OCI-LY7 (cell line): ENCODE measurements at regions not wholly inside any gene's neighbourhood (a gene's known extent, or its start where the extent isn't known, plus 50 kb on each side); places are given as distances from the start of the nearest gene placed in this dataset.

Source experiments
- BruUV-seq: library from RNA; stranded (reverse); fragments of 400-500 nt; replicated peaks from 2 replicates; lab custom pipeline; 2021; lab: Mats Ljungman, UMichigan
- CTCF ChIA-PET: fragments of 300-600 bp; sonication (Branson Sonifier 250); formaldehyde crosslinking; loops from one replicate; lab custom pipeline; 2022; ENCODE audit warnings: antibody characterized with exemption; ENCODE audit not compliant: unreplicated experiment; lab: Charles Lee
- POLR2A ChIA-PET: fragments of 300-600 bp; sonication (Branson Sonifier 250); formaldehyde crosslinking; loops from one replicate; lab custom pipeline; 2022; ENCODE audit warnings: antibody characterized with exemption; lab: Charles Lee
- DNase-seq: peaks from one replicate; pipeline ENCODE4 v3.0.0-alpha.2; 2015; ENCODE audit warnings: low spot score
- H2AFZ ChIP-seq: fragments of 200-600 bp; sonication (generic), shearing (Covaris generic); 2 replicates; pipeline ENCODE4 v1.6.1; 2014; ENCODE audit warnings: mild to moderate bottlenecking, antibody characterized with exemption, low read length, moderate library complexity
- H3K27ac ChIP-seq: fragments of 200-600 bp; sonication (generic); 2 replicates; pipeline ENCODE4 v1.5.1; 2014; ENCODE audit warnings: mixed run types, low read depth, mild to moderate bottlenecking, moderate library complexity, low read length, inconsistent platforms; ENCODE audit not compliant: poor library complexity, severe bottlenecking
- H3K36me3 ChIP-seq: fragments of 200-600 bp; sonication (generic); 2 replicates; pipeline ENCODE4 v1.6.1; 2014; ENCODE audit warnings: mild to moderate bottlenecking, antibody characterized with exemption, low read length, moderate library complexity, mixed read lengths; ENCODE audit not compliant: insufficient read depth
- H3K4me1 ChIP-seq: fragments of 200-600 bp; sonication (generic); 2 replicates; pipeline ENCODE4 v1.5.1; 2014; ENCODE audit warnings: mild to moderate bottlenecking, low read length; ENCODE audit not compliant: insufficient read depth, poor library complexity, severe bottlenecking
- H3K4me2 ChIP-seq: fragments of 200-600 bp; sonication (generic); 2 replicates; pipeline ENCODE4 v1.6.1; 2014; ENCODE audit warnings: mild to moderate bottlenecking, low read length
- H3K4me3 ChIP-seq: fragments of 200-600 bp; sonication (generic); 2 replicates; pipeline ENCODE4 v1.5.1; 2014; ENCODE audit warnings: mild to moderate bottlenecking, low read depth, low read length; ENCODE audit not compliant: poor library complexity, severe bottlenecking
- H3K79me2 ChIP-seq: fragments of 200-600 bp; sonication (generic); 2 replicates; pipeline ENCODE4 v1.6.1; 2016; ENCODE audit warnings: low read depth, mild to moderate bottlenecking, low read length, moderate library complexity, mixed read lengths; ENCODE audit not compliant: insufficient read depth
- H3K9me2 ChIP-seq: fragments of 200-600 bp; sonication (generic); 2 replicates; pipeline ENCODE4 v1.6.1; 2016; ENCODE audit warnings: mild to moderate bottlenecking, low read length, mixed read lengths; ENCODE audit not compliant: insufficient read depth
- H3K9me3 ChIP-seq: fragments of 200-600 bp; sonication (generic); 2 replicates; pipeline ENCODE4 v1.6.1; 2014; ENCODE audit warnings: mild to moderate bottlenecking, mixed run types, low read length, mixed read lengths
- H4K20me1 ChIP-seq: fragments of 200-600 bp; sonication (generic); 2 replicates; pipeline ENCODE4 v1.6.1; 2014; ENCODE audit warnings: mild to moderate bottlenecking, antibody characterized with exemption, low read length, moderate library complexity, mixed read lengths; ENCODE audit not compliant: insufficient read depth
- EZH2phosphoT487 ChIP-seq: fragments of 200-600 bp; sonication (generic); IDR thresholded peaks from 2 replicates; pipeline ENCODE4 v1.6.1; 2018; ENCODE audit warnings: low read depth, borderline replicate concordance, mild to moderate bottlenecking, mixed run types, antibody characterized with exemption, low read length, moderate library complexity, mixed read lengths
- intact Hi-C: fragments of 100-400 bp; cut with micrococcal nuclease; formaldehyde crosslinking; loops from one replicate; pipeline ENCODE4 v1.10.0; 2022; ENCODE audit not compliant: unreplicated experiment
- TF ChIP-seq, protein P1 (sequence below): fragments of 200-600 bp; sonication (generic); conservative IDR thresholded peaks from 2 replicates; pipeline ENCODE4 v1.5.1; 2014; ENCODE audit warnings: mild to moderate bottlenecking, antibody characterized with exemption, low read length, moderate library complexity, mixed read lengths

GRCh38 chr6:84528201-84528600, 236.2 kb downstream of the TBX18 start:
- Histone ChIP-seq H3K9me2 (no peaks in the 10 kb centered on the region), H3K4me3 (no peak overlapping the region), H3K27ac (no peak overlapping the region), H2AFZ (no peak overlapping the region), H3K4me1 (no peaks in the 10 kb centered on the region), H3K79me2 (no peaks in the 10 kb centered on the region), H3K4me2 (no peak overlapping the region), H4K20me1 (no peaks in the 10 kb centered on the region), H3K36me3 (no peaks in the 10 kb centered on the region), H3K9me3 (no peaks in the 10 kb centered on the region)
- TF ChIP-seq EZH2phosphoT487, result no peak
- TF ChIP-seq, protein P1, sequence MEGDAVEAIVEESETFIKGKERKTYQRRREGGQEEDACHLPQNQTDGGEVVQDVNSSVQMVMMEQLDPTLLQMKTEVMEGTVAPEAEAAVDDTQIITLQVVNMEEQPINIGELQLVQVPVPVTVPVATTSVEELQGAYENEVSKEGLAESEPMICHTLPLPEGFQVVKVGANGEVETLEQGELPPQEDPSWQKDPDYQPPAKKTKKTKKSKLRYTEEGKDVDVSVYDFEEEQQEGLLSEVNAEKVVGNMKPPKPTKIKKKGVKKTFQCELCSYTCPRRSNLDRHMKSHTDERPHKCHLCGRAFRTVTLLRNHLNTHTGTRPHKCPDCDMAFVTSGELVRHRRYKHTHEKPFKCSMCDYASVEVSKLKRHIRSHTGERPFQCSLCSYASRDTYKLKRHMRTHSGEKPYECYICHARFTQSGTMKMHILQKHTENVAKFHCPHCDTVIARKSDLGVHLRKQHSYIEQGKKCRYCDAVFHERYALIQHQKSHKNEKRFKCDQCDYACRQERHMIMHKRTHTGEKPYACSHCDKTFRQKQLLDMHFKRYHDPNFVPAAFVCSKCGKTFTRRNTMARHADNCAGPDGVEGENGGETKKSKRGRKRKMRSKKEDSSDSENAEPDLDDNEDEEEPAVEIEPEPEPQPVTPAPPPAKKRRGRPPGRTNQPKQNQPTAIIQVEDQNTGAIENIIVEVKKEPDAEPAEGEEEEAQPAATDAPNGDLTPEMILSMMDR, result no peak
- ChIA-PET POLR2A (no interaction called here), CTCF (no interaction called here)
- BruUV-seq, result no TSS peak
- intact Hi-C loops, result no loop called here
- DNase-seq, result no peak

DNA sequence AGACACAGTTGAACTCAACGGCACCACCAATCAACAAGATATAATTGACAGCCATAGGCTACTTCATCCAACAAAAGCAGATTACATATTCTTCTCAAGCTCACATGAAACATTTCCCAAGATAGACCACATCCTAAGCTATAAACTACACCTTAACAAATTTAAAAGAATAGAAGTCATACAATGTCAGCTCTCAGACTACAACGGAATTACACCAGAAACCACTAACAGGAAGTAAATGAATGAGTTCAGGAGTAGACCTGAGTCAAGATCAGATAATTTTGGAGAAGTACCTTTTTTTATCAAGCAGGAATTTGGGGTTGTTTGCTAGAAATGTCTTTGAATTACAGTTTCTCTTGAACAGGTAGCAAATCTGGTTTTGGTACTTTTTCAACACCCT, 237.8 kb downstream of the TBX18 start:
- CTCF ChIA-PET, result no interaction called here
- no peaks in the 10 kb centered on the region for H3K9me3 ChIP-seq
- no peak overlapping the region for H2AFZ ChIP-seq
- no peaks in the 10 kb centered on the region for H3K4me1 ChIP-seq
- POLR2A ChIA-PET, result no interaction called here
- H3K36me3 ChIP-seq, result no peaks in the 10 kb centered on the region
- no peak for DNase-seq
- TF ChIP-seq EZH2phosphoT487, result no peak
- TF ChIP-seq, protein P1, result no peak
- H4K20me1 ChIP-seq, result no peaks in the 10 kb centered on the region
- no TSS peak for BruUV-seq
- H3K79me2 ChIP-seq, result no peaks in the 10 kb centered on the region
- no peak overlapping the region for H3K27ac ChIP-seq
- H3K9me2 ChIP-seq, result no peaks in the 10 kb centered on the region
- H3K4me3 ChIP-seq, result no peak overlapping the region
- intact Hi-C loops, result no loop called here
- no peak overlapping the region for H3K4me2 ChIP-seq

DNA sequence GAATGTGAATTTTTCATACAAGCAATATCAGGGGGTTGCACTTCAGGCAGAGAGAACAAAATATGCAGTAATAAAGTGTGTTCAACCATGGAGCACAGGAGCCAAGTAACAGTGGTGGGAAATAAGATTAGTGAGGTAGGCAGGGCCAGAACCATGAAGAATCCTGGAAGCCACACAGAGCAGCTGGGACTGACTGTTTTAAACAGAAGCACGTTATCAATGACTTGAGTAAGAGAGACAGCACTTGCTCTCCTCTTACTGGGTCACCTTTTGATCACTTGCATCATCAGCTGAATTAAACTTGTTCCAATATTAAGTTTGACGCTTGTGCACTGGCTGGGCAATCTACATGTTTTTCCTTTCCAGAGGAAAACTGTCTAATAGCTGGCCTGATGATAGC, 238.5 kb downstream of the TBX18 start:
- intact Hi-C loops, result no loop called here
- H3K4me3 ChIP-seq, result no peak overlapping the region
- H3K79me2 ChIP-seq, result no peaks in the 10 kb centered on the region
- DNase-seq, result no peak
- H3K36me3 ChIP-seq, result no peaks in the 10 kb centered on the region
- no peak overlapping the region for H3K4me2 ChIP-seq
- no peaks in the 10 kb centered on the region for H3K9me3 ChIP-seq
- no TSS peak for BruUV-seq
- no peak overlapping the region for H2AFZ ChIP-seq
- no peaks in the 10 kb centered on the region for H3K9me2 ChIP-seq
- ChIA-PET POLR2A (no interaction called here), CTCF (no interaction called here)
- no peak overlapping the region for H3K27ac ChIP-seq
- TF ChIP-seq, protein P1, result no peak
- no peak for TF ChIP-seq EZH2phosphoT487
- H3K4me1 ChIP-seq, result no peaks in the 10 kb centered on the region
- no peaks in the 10 kb centered on the region for H4K20me1 ChIP-seq
